Sigmoid colon (tissue), 6 donors: ENCODE measurements at regions not wholly inside any gene's neighbourhood (a gene's known extent, or its start where the extent isn't known, plus 50 kb on each side); places are given as distances from the start of the nearest gene placed in this dataset.

Experiments
- DNase-seq: peaks from one replicate; pipeline ENCODE4 v3.0.0-alpha.2; 2019
- H3K27ac ChIP-seq, 4 donors: fragments of 200-600 bp; sonication (generic); one replicate each; pipeline ENCODE4 v1.5.1; 2016 to 2019; ENCODE audit warnings: mild to moderate bottlenecking in 1 of 4
- H3K27me3 ChIP-seq, 3 donors: fragments of 200-600 bp; sonication (generic); one replicate each; pipeline ENCODE4 v1.5.1; 2019; ENCODE audit warnings: mild to moderate bottlenecking in 1 of 3
- H3K36me3 ChIP-seq, 4 donors: fragments of 200-600 bp; sonication (generic); one replicate each; pipeline ENCODE4 v1.5.1; 2016 to 2019
- H3K4me1 ChIP-seq, 4 donors: fragments of 200-600 bp; sonication (generic); one replicate each; pipeline ENCODE4 v1.5.1; 2017 to 2019
- H3K4me3 ChIP-seq, 4 donors: fragments of 200-600 bp; sonication (generic); one replicate each; pipeline ENCODE4 v1.5.1; 2017 to 2019; ENCODE audit warnings: mild to moderate bottlenecking in 2 of 4, moderate library complexity in 1 of 4
- H3K9me3 ChIP-seq, 4 donors: fragments of 200-600 bp in 3 of 4; sonication (generic) in 3 of 4; one replicate each; pipeline versions ENCODE4 v1.5.1 to v1.6.1; 2013 to 2019
- CTCF ChIP-seq, 4 experiments: fragments of 450-650 bp in 3 of 4; fragments of 200-600 bp in 1 of 4; IDR thresholded peaks; one replicate each; pipeline ENCODE4 v1.5.1; 2016 to 2019; ENCODE audit warnings: antibody characterized with exemption in 4 of 4, mild to moderate bottlenecking in 3 of 4, moderate library complexity in 2 of 4
- EP300 ChIP-seq, 4 donors: sonication (generic); formaldehyde crosslinking; IDR thresholded peaks; one replicate each; pipeline ENCODE4 v1.6.1; 2017; ENCODE audit warnings: antibody characterized with exemption in 4 of 4
- POLR2A ChIP-seq, 2 donors: fragments of 450-650 bp; IDR thresholded peaks; one replicate each; pipeline ENCODE4 v1.6.1; 2016; ENCODE audit warnings: antibody characterized with exemption in 2 of 2, mild to moderate bottlenecking in 2 of 2, moderate library complexity in 2 of 2
- POLR2AphosphoS5 ChIP-seq, 4 donors: sonication (generic); formaldehyde crosslinking; IDR thresholded peaks; one replicate each; pipeline ENCODE4 v1.6.1; 2017; ENCODE audit warnings: antibody characterized with exemption in 4 of 4
- WGBS, 2 donors: extraction: QIAGEN DNeasy Blood & Tissue Kit; methylation state at CpG; one replicate each; pipeline ENCODE4 v1.1.7; 2013; 5-methylcytosine and 5-hydroxymethylcytosine counted together
- intact Hi-C: fragments of 100-400 bp; cut with DNase I; formaldehyde crosslinking; loops from one replicate; pipeline ENCODE4 v1.15.1; 2023
- donor health status: healthy with polysubstance abuse.
- donor health status: healthy.

DNA sequence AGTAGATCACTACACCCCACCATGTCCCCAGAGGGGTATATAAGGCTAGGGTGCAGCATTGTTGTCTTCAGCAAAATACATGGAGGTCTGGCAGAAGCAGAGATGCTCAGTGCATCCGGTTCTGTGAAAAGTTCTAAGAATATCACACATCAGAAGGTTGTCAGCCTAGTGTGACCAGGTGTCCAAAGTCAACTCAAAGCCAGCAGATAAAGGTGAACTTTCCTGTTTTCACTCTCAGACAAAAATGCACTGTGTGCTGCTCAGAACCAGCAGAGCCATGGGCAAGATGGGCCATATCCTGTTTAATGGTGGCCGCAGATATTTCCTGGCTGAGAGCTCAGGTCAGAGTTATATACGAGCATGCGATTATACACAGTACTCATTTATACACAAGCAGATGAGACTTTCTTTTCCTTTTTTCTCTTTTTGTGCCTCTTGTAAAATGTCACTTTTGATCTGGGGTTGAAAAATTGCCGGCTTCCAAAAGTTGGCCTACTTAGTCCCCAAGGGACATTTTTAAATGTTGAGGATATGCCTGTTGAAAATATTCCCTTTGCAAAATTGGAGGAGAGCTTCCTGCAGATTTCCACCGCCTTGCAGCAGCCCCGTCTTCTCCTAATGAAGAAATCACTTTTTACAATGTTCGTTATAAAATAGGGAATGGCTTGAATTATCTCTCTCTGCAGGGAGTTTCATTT, 425.6 kb upstream of the SALL1 start:
- DNase-seq, result no peak
- Histone ChIP-seq H3K4me3 (no peak overlapping the region), H3K27ac (no peak overlapping the region), H3K36me3 (no peaks in the 10 kb centered on the region), H3K9me3 (no peaks in the 10 kb centered on the region), H3K4me1 (no peaks in the 10 kb centered on the region), H3K27me3 (peaks cover 0 to 4% (median 0%) of the 10 kb centered on the region in 3 donors)
- intact Hi-C loops, result no loop called here
- TF ChIP-seq POLR2AphosphoS5 (IDR thresholded peaks at IDR 0.05) (no peak), POLR2A (IDR thresholded peaks at IDR 0.05) (no peak), EP300 (IDR thresholded peaks at IDR 0.05) (no peak), CTCF (IDR thresholded peaks at IDR 0.05) (no peak)
- WGBS, 2 donors, result 80 to 86% methylated on average over 8 of the region's 8 CpGs

DNA sequence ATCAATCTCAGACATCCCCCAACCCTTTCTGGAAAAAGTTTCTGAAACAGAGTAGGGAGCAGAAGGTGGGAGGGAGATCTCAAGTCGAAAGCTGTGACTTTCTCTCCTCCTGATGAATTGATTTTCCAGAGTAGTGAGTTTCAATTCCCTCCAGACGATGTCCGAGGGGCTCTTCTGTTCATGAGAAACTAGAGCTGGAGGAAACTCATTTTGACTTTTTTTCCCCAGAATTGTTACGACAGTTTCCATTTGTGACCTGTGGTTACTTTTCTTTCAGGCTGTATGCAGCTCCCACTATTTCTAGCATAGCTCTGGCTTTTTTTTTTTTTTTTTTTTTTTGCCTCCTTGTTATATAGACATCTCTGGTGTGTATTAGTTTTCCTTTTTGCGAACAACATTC, 422.1 kb upstream of the SALL1 start:
- H3K4me1 ChIP-seq, result no peaks in the 10 kb centered on the region
- WGBS, 2 donors, result 74 to 80% methylated on average over 5 of the region's 5 CpGs
- intact Hi-C loops, result no loop called here
- H3K9me3 ChIP-seq, result no peaks in the 10 kb centered on the region
- DNase-seq, result no peak
- no peak overlapping the region for H3K4me3 ChIP-seq
- H3K27me3 ChIP-seq, result peaks cover 0 to 4% (median 0%) of the 10 kb centered on the region in 3 donors
- no peak overlapping the region for H3K27ac ChIP-seq
- TF ChIP-seq POLR2A (IDR thresholded peaks at IDR 0.05) (no peak), POLR2AphosphoS5 (IDR thresholded peaks at IDR 0.05) (no peak), CTCF (IDR thresholded peaks at IDR 0.05) (no peak), EP300 (IDR thresholded peaks at IDR 0.05) (no peak)
- H3K36me3 ChIP-seq, result no peaks in the 10 kb centered on the region

DNA sequence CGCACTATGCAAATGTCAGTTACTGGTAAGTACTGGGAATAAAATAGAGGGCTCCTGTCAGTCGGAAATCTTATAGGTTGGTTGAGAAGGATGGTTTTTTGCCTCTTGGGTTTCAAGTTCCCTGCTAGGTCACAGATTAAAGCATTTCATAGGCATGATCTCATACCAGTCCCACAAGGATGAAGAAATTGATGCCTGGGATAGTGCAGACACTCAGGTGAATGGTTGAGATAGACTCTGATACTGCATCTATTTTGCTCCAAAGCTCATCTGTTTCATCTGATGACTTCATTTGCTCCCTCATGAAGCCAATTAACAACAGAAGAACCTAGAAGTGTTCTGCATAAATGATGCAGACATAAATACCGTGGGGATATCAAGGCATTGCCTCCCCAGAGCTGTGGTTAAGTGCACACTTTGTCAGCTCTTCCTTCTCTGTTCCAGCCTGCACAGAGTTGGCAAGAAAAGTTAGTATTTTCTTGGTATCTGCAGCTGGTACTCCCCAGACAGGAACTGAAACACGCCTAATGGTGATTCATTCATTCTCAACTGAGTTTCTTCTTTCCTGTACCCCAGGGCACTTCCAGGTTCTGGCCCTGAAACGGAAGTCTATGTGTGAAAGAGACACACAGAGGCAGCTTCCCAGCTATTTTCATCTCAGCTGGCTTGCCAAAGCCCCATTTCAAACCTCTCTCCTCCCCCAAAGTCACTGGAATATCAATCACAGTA, 418.3 kb upstream of the SALL1 start:
- DNase-seq, result no peak
- H3K36me3 ChIP-seq, result no peaks in the 10 kb centered on the region
- no peaks in the 10 kb centered on the region for H3K27me3 ChIP-seq
- intact Hi-C loops, result no loop called here
- no peaks in the 10 kb centered on the region for H3K4me1 ChIP-seq
- H3K9me3 ChIP-seq, result no peaks in the 10 kb centered on the region
- no peak overlapping the region for H3K4me3 ChIP-seq
- H3K27ac ChIP-seq, result no peak overlapping the region
- TF ChIP-seq POLR2AphosphoS5 (IDR thresholded peaks at IDR 0.05) (no peak), POLR2A (IDR thresholded peaks at IDR 0.05) (no peak), CTCF (IDR thresholded peaks at IDR 0.05) (no peak)
- 61 to 67% methylated on average over 5 of the region's 5 CpGs for WGBS, 2 donors

DNA sequence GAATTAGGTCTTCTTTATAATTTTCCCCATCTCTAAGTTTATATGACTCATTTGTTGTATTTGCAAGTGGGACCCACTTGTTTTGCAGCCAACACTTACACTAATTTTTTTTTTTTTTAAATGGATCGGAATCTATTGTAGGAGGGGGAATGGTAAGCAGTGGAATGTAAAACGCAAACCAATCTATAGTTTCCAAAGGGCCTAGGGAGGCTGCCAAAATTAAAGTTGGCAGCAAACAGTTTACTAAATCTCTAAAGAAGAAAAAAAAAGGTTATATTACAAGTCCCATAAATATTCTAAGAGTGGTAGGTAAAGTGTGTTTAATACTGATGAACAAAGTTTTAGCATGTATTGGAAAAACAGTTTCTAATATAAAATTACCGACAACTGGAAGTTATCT, 416.8 kb upstream of the SALL1 start:
- intact Hi-C loops, result no loop called here
- Histone ChIP-seq H3K27ac (no peak overlapping the region), H3K27me3 (no peaks in the 10 kb centered on the region), H3K4me1 (no peaks in the 10 kb centered on the region), H3K4me3 (no peak overlapping the region), H3K9me3 (peaks cover 0 to 3% (median 0%) of the 10 kb centered on the region in 4 donors), H3K36me3 (no peaks in the 10 kb centered on the region)
- no peak for DNase-seq
- 81 to 86% methylated on average over 3 of the region's 3 CpGs for WGBS, 2 donors
- no peak for TF ChIP-seq POLR2A (IDR thresholded peaks at IDR 0.05)
- TF ChIP-seq CTCF (IDR thresholded peaks at IDR 0.05), result no peak
- TF ChIP-seq POLR2AphosphoS5 (IDR thresholded peaks at IDR 0.05), result no peak
- TF ChIP-seq EP300 (IDR thresholded peaks at IDR 0.05), result no peak
